ENCODE measurements at regions not wholly inside any gene's neighbourhood (a gene's known extent, or its start where the extent isn't known, plus 50 kb on each side); places are given as distances from the start of the nearest gene placed in this dataset.

DNA sequence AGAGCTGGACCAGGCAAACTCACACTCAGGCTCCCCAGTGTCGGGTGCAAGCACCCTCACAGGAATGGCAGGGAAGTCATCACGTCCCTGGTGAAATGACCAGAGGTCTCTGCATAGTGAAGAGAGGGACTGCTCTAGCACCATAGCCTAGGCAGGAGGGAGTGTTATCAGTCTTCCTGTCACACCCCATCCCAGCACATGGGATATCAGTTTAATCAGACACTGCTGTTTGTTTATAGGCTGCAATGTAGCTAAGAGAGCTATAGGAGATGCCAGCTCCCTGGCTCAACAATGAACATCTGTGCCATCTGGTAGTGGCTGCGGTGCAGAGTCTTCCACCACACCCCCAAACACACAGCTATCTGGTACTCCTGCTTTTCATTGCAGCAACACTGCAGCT is 776.6 kb downstream of the ZNF385D start:
- TF ChIP-seq EZH2 (IDR thresholded peaks at IDR 0.05; ENCODE audit: borderline replicate concordance, insufficient read depth, low read length, poor library complexity, severe bottlenecking) = no peak
- TF ChIP-seq, protein P1, sequence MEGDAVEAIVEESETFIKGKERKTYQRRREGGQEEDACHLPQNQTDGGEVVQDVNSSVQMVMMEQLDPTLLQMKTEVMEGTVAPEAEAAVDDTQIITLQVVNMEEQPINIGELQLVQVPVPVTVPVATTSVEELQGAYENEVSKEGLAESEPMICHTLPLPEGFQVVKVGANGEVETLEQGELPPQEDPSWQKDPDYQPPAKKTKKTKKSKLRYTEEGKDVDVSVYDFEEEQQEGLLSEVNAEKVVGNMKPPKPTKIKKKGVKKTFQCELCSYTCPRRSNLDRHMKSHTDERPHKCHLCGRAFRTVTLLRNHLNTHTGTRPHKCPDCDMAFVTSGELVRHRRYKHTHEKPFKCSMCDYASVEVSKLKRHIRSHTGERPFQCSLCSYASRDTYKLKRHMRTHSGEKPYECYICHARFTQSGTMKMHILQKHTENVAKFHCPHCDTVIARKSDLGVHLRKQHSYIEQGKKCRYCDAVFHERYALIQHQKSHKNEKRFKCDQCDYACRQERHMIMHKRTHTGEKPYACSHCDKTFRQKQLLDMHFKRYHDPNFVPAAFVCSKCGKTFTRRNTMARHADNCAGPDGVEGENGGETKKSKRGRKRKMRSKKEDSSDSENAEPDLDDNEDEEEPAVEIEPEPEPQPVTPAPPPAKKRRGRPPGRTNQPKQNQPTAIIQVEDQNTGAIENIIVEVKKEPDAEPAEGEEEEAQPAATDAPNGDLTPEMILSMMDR (IDR thresholded peaks at IDR 0.05; ENCODE audit: poor library complexity, severe bottlenecking) = no peak
- no peak for TF ChIP-seq RAD21 (conservative IDR thresholded peaks at IDR 0.05)

All from neural cell (in vitro differentiated cells).